Midbrain (tissue), 1 donor: ENCODE measurements at regions not wholly inside any gene's neighbourhood (a gene's known extent, or its start where the extent isn't known, plus 50 kb on each side); places are given as distances from the start of the nearest gene placed in this dataset.

Experiments used
- DNase-seq: peaks from one replicate; lab custom pipeline; 2025; lab: John Stamatoyannopoulos, UW

- DNase-seq = no peak
These were observed 535.6 kb downstream of the QKI start for GRCh38 chr6:163950159-163950558.

GRCh38 chr6:163949431-163949830 is 534.9 kb downstream of the QKI start:
- no peak for DNase-seq

- DNase-seq = no peak
These were observed 533.7 kb downstream of the QKI start for GRCh38 chr6:163948250-163948649.

- DNase-seq = no peak
These were observed 532.8 kb downstream of the QKI start for GRCh38 chr6:163947276-163947675.

- peak; percentile 52 for DNase-seq
These were observed 531.9 kb downstream of the QKI start for GRCh38 chr6:163946437-163946836.

- peak; percentile 62 for DNase-seq
These were observed 531.3 kb downstream of the QKI start for GRCh38 chr6:163945808-163946207.

- no peak for DNase-seq
These were observed 530.4 kb downstream of the QKI start for GRCh38 chr6:163944897-163945296.

- DNase-seq = peak; percentile 77
These were observed 529.3 kb downstream of the QKI start for GRCh38 chr6:163943607-163944385.

- DNase-seq = no peak
These were observed 528.3 kb downstream of the QKI start for GRCh38 chr6:163942790-163943189.

- no peak for DNase-seq
These were observed 527.1 kb downstream of the QKI start for GRCh38 chr6:163941624-163941976.

GRCh38 chr6:163940705-163941623 is 526.4 kb downstream of the QKI start:
- peak; percentile 23 for DNase-seq

- no peak for DNase-seq
These were observed 522.6 kb downstream of the QKI start for GRCh38 chr6:163937071-163937470.

GRCh38 chr6:163935158-163935762 is 520.7 kb downstream of the QKI start:
- DNase-seq = no peak

- DNase-seq = no peak
These were observed 515.5 kb downstream of the QKI start for GRCh38 chr6:163930012-163930411.

- DNase-seq = no peak
These were observed 515.0 kb downstream of the QKI start for GRCh38 chr6:163929538-163929937.

GRCh38 chr6:163926642-163927041 is 512.1 kb downstream of the QKI start:
- DNase-seq = peak; percentile 65

- no peak for DNase-seq
These were observed 511.3 kb downstream of the QKI start for GRCh38 chr6:163925839-163926238.

GRCh38 chr6:163923658-163924411 is 509.3 kb downstream of the QKI start:
- DNase-seq = no peak

GRCh38 chr6:163922562-163922961 is 508.0 kb downstream of the QKI start:
- no peak for DNase-seq

- DNase-seq = no peak
These were observed 505.1 kb downstream of the QKI start for GRCh38 chr6:163919652-163920051.

- DNase-seq = no peak
These were observed 502.0 kb downstream of the QKI start for GRCh38 chr6:163916315-163917081.
